ENCODE measurements at regions not wholly inside any gene's neighbourhood (a gene's known extent, or its start where the extent isn't known, plus 50 kb on each side); places are given as distances from the start of the nearest gene placed in this dataset.
A peak's percentile ranks its signal among the peaks of the same experiment; 100 is the strongest.

DNA sequence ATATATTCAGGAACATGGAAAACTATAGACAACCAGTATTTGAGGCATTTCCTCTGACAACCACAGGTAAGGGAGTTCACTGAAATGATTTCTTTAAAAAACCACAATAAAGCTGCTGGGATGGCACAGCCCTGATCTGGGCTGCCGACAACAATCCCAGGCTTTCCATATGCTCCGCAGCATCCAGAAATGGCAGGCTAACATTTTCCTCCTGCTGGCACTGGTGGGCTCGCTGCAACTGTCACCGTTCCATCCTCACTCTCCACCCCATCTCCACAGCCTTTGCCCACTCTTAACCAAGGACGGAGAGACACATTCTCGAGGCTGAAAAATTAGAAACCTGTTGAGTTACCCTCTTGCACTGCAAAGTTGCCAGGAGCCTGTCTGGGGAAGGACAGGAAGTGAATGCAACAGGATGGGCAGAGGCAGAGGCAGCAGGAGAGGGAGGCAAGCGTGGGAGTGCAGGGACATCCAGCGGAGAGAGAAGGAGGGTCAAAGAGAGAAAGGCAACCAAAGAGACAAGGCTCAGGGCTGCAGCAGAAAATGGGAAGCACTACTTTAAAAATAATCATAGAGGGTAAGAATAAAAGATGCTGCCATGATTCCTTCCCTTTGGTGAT lies 79.0 kb upstream of the ARRDC4 start:
- peak; percentile 16 for DNase-seq (ENCODE audit: low read depth)

DNA sequence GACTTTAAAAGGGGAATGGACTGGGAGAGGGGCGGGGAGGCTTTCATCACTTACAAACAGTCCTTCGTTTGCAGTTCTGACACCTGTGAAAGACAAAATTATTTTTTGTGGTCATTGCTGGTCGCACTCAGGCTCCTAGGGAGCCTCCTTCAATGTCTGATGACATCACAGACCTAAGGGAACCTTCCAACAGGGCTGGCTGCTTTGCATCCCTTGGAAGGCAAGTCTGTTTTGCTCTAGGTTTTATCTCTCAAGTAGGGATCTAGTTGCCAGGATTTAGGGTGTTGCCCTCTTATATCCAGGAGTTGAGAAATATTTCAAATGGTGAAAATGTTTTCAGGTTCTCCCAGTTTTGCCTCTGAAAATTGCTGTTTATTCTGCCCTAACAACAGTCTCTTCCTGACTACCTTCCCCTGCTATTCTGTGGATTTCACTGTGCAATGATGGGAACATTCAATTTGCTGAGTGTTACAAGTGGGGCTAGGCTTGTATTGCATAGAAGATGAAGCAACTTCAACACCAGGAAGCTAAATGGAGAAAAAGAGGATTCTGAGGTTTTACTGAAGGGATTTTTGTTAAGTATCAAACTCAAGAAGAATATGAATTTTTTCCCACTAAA lies 75.9 kb upstream of the ARRDC4 start:
- no peak for DNase-seq (ENCODE audit: low read depth)

DNA sequence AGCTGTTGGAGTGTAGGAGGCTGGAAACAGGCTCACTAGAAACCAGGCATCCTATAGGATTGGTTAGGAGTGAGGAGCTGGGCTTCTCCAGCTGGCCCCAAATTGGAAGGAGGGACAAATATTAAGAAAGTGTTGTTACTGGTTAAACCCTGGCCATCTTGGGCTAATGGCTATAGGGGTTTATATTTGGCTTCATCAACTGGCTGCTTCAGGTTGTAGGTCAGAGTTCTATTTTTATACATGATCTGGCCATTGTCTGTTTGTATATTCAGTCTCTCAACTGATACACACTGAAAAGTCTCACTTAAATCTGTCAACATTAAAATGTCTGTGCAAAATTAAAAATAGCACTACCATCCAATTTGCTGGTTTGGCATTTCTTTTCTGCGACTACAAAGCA lies 70.2 kb upstream of the ARRDC4 start:
- DNase-seq (ENCODE audit: low read depth): no peak

DNA sequence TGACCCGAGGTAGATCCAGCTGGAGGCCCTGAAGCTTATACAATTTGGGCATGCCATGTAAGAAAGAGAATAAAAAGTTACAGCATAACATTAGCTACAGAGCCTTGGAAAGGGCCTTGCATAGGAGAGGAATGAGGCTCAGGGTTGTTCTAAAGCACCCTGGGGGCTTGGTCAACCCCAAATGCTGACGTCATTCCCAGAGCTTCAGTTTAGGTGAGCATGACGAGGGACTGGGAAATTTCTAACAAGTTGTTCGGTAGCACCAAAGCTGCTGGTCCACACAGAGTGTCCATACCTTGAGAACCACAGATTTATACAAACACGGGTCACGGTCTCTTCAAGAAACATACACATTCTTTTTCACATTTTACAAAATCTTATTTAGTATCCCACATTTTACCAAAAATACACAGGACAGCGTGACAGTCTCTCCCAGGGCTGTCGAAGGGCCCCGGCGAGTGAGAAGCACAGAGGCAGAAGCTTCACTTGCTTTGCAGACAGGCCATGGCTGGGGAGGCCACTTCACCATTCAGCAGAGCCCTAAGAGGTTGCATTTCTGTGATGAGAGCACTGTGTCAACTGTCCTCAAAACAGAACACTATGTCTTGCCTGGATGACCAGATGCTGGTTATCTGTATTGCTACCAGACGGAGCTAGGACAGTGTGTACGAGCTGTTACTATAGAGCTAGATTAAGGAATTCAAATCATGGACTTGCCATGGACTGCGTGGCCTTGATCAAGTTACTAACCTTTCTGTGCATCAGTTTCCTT lies 68.2 kb upstream of the ARRDC4 start:
- DNase-seq (ENCODE audit: low read depth): no peak

DNA sequence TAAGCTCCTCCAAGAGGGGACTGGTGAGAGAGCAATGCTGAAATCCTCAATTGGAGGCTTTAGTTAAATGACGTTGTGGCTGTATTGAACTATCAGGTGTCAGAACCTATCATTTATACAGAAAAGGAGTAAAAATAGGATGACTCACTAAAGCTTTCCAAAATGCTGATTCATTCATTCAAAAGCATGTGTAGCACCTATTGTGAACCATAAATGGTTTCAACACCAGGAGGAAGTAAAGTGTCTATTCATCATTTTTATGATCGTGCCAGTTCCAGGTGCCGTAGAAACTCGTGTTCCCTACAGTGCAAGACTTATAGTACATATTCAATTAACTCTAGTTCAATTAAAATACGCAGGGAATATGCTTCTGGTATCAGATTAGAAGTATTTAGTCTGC lies 66.5 kb upstream of the ARRDC4 start:
- no peak for DNase-seq (ENCODE audit: low read depth)

DNA sequence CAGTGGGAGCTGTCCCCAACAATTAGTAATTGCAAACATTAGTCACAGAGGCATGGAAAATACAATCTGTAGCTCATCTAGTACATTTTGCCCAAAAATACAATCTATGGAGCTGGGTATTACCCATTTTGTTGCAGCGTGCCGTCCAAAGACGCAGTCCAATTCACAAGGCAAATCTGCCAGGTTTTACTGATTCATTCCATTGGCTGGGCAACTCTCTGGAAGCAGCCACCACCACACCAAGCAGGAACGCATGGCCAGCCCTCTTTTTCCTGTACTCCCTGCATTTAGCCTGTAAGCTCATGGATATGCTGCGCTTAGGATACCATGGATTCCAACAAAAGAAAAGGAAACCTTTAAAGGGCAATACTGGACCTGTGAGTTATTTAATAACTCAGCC lies 60.5 kb upstream of the ARRDC4 start:
- DNase-seq (ENCODE audit: low read depth): no peak

DNA sequence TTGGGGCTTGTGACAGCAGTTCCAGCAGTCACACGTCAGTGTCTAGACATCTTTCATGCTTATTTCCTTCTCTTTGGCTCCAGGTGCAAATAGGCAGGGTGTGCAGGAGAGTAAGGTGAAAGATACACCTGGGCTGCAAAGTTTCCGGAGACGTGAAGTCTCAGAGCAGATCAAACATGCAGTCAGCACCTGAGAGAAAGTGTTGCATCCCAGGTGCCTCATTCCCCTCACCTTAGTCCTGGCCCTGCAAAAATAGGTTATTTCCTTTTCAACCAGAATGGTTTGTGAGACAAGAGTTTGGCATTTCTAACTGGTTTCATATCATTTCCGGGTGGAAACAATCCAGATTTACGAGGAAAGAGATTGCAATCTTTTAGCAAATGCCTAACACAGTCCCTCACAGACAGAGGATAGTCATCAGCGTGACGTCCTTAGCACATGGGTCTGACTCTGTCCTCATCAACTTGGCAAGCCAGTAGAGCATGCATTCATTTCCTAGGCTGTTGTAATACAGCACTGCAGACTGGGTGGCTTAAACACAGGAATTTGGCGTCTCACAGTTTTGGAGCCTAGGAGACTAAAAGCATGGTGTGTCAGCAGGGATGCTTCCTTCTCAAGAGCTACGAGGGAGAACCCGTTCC lies 58.2 kb upstream of the ARRDC4 start:
- peak; percentile 62 for DNase-seq (ENCODE audit: low read depth)

DNA sequence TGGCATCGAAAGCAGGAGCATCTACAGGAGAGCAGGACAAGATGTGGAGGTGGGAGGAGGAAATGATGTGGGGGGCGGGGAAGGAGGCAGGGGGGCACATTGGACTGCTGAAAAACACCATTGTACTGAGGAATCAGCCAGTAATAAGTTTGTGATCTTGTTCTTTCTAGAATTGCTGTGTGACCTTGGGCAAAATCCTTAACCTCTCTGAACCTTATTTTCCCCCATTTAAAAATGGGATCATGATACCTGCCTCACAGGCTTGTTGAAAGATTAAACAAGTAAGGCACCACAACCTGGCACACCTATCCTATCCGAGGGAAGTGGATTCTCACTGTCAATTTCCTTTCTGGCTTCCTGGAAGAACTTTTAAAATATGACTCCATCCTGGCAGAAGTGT lies 56.9 kb upstream of the ARRDC4 start:
- DNase-seq (ENCODE audit: low read depth): no peak

DNA sequence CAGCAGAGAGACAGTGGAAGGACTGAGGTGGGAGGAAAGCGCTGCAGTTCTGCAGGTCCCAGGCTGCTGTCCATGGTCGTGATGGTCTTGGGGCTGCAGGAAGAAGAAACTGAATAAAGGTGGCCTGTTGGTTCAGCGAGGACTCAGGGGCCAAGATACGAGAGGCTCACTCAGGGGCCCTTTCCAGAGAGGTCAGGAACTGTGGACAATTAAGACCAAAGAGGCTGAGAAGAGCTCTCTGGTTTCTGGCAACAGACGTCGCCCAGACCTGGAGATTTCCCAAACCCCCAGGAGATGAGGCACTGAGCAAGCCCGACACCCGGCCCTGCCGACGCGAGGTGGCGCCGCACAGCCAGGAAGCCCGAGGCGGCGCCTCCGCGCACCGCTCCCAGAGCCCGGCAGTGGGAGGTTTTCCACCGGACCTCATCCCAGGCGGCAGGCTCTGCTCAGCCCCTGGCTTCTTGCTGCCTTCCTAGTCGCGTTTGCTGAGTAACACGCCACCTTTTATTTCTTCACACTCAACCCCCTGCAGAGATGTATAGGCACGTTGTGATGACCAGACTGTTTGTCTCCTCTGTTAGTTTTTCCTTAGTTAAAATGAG lies 56.4 kb upstream of the ARRDC4 start:
- peak; percentile 80 for DNase-seq (ENCODE audit: low read depth)

DNA sequence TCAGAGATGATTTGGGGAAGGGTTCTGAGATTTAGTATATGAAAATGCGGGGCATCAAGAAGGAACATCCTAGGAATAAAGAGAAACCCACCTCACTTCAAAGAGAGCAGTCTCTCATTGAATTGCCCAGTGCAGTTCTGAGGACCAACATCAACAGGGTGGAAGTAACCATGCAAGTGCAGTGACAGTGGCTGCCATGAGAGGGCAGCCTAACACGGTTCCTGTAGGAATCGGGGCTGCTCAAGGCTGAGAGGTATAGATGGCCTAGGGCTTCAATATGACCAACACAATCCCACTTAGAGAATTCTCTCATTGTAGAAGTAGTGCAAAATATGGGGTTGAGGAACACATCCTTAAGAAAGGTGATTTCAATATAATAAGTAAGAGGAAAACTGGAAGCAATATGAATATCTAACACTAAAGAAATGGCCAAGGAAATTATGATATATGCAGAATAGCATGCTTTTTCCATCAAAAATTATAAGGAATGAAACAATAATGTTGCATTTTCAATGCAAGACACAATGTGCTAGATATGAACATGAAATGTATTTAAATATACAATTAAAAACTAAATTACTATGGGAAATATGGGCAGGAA lies 51.1 kb upstream of the ARRDC4 start:
- peak; percentile 58 for DNase-seq (ENCODE audit: low read depth)

All from RPMI7951 (cell line).